ENCODE measurements at regions not wholly inside any gene's neighbourhood (a gene's known extent, or its start where the extent isn't known, plus 50 kb on each side); places are given as distances from the start of the nearest gene placed in this dataset.

DNA sequence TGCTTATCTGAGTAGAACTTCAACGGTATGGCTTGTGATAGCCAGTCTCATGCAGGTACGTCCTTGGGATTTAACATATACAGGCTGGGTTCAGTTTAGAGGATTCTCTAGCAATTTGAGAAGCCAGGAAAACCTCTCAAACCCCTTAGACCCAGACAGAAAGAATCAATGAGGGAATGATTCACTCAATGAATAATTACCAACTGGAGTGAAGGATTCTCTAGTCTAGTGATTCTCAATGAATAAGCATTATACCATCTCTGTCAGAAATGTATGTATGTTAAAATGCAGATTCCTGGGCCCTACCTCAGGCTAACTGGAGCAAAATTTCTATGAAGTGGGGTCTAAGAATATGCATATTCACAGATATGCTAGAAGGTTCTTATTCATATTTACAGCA is 54.5 kb upstream of the APP start:
- DNase-seq (ENCODE audit: low read depth in 4 of 4, low spot score in 3 of 4) = no peak

DNA sequence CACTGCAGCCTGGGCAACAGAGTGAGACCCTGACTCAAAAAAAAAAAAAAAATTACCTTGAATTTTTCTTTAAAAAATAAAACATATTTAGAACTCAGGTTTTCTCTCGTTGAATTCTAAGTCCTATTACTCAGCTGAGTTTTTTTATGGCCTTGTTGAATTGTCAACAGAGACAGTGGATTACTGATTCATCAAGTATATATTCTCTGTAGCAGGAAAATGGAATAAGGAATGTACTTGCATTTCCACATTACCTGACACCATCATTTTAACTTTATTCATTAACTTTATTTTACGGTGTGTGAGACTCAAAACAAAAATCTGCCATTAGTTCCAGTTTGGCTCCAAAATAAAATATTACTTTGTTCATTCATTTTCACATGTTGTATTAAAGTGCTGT is 53.8 kb upstream of the APP start:
- no peak for DNase-seq (ENCODE audit: low read depth in 4 of 4, low spot score in 3 of 4)
